ENCODE measurements at regions not wholly inside any gene's neighbourhood (a gene's known extent, or its start where the extent isn't known, plus 50 kb on each side); places are given as distances from the start of the nearest gene placed in this dataset.

GRCh38 chr18:70720607-70721006 lies 431.8 kb downstream of the SOCS6 start:
- TF ChIP-seq CTCF (IDR thresholded peaks at IDR 0.05) (no peak), POLR2A (IDR thresholded peaks at IDR 0.05) (no peak)
- no peaks in the 10 kb centered on the region for H3K9me3 ChIP-seq
- no peaks in the 10 kb centered on the region for H3K36me3 ChIP-seq
- no peak overlapping the region for H3K4me3 ChIP-seq
- DNase-seq (no peak), ATAC-seq (no peak)
- WGBS (ENCODE audit: insufficient coverage, low coverage, low lambda C conversion rate, missing lambda C conversion rate): 71% methylated on average over 5 of the region's 5 CpGs
- no peaks in the 10 kb centered on the region for H3K4me1 ChIP-seq
- intact Hi-C loops (cut with DNase I): no loop called here
- H3K27ac ChIP-seq: no peak overlapping the region
- H3K27me3 ChIP-seq: no peaks in the 10 kb centered on the region

- Histone ChIP-seq H3K4me1 (no peaks in the 10 kb centered on the region), H3K9me3 (no peaks in the 10 kb centered on the region), H3K36me3 (no peaks in the 10 kb centered on the region), H3K27me3 (no peaks in the 10 kb centered on the region), H3K4me3 (no peak overlapping the region), H3K27ac (no peak overlapping the region)
- no peak for ATAC-seq
- 50% methylated on average over 3 of the region's 3 CpGs for WGBS (ENCODE audit: insufficient coverage, low coverage, low lambda C conversion rate, missing lambda C conversion rate)
- no peak for DNase-seq
- intact Hi-C loops (cut with DNase I): no loop called here
- TF ChIP-seq POLR2A (IDR thresholded peaks at IDR 0.05): no peak
- TF ChIP-seq CTCF (IDR thresholded peaks at IDR 0.05): no peak
These were observed 420.9 kb downstream of the SOCS6 start for GRCh38 chr18:70709720-70710119.

- Histone ChIP-seq H3K27ac (no peak overlapping the region), H3K4me1 (no peaks in the 10 kb centered on the region), H3K27me3 (no peaks in the 10 kb centered on the region), H3K36me3 (no peaks in the 10 kb centered on the region), H3K4me3 (no peak overlapping the region), H3K9me3 (no peaks in the 10 kb centered on the region)
- intact Hi-C loops (cut with DNase I): no loop called here
- DNase-seq (no peak), ATAC-seq (no peak)
- TF ChIP-seq POLR2A (IDR thresholded peaks at IDR 0.05) (no peak), CTCF (IDR thresholded peaks at IDR 0.05) (no peak)
- 23% methylated on average over 3 of the region's 4 CpGs for WGBS (ENCODE audit: insufficient coverage, low coverage, low lambda C conversion rate, missing lambda C conversion rate)
These were observed 420.3 kb downstream of the SOCS6 start for GRCh38 chr18:70709144-70709543.

- no peak overlapping the region for H3K4me3 ChIP-seq
- WGBS (ENCODE audit: insufficient coverage, low coverage, low lambda C conversion rate, missing lambda C conversion rate): 51% methylated on average over 3 of the region's 3 CpGs
- H3K36me3 ChIP-seq: no peaks in the 10 kb centered on the region
- no peak overlapping the region for H3K27ac ChIP-seq
- TF ChIP-seq CTCF (IDR thresholded peaks at IDR 0.05): no peak
- no peak for TF ChIP-seq POLR2A (IDR thresholded peaks at IDR 0.05)
- no peaks in the 10 kb centered on the region for H3K9me3 ChIP-seq
- intact Hi-C loops (cut with DNase I): no loop called here
- H3K4me1 ChIP-seq: no peaks in the 10 kb centered on the region
- H3K27me3 ChIP-seq: no peaks in the 10 kb centered on the region
- ATAC-seq (no peak), DNase-seq (no peak)
These were observed 417.1 kb downstream of the SOCS6 start for GRCh38 chr18:70705831-70706416.

GRCh38 chr18:70700496-70700895 lies 411.7 kb downstream of the SOCS6 start:
- Histone ChIP-seq H3K27ac (no peak overlapping the region), H3K9me3 (no peaks in the 10 kb centered on the region), H3K36me3 (no peaks in the 10 kb centered on the region), H3K27me3 (no peaks in the 10 kb centered on the region), H3K4me1 (no peaks in the 10 kb centered on the region), H3K4me3 (no peak overlapping the region)
- TF ChIP-seq POLR2A (IDR thresholded peaks at IDR 0.05): no peak
- TF ChIP-seq CTCF (IDR thresholded peaks at IDR 0.05): no peak
- ATAC-seq: no peak
- intact Hi-C loops (cut with DNase I): no loop called here
- no peak for DNase-seq

Measured in right lobe of liver (tissue), 6 donors.